ENCODE measurements at regions not wholly inside any gene's neighbourhood (a gene's known extent, or its start where the extent isn't known, plus 50 kb on each side); places are given as distances from the start of the nearest gene placed in this dataset.

- TF ChIP-seq YY1 (IDR thresholded peaks at IDR 0.05; ENCODE audit: insufficient read depth, insufficient read length) (no peak), ZNF274 (IDR thresholded peaks at IDR 0.05; ENCODE audit: low read depth, low read length) (no peak)
These were observed 639.0 kb upstream of the KLHL1 start for GRCh38 chr13:70747262-70747661.
